Dedifferentiated amniotic fluid mesenchymal stem cell (primary cell): ENCODE measurements at regions not wholly inside any gene's neighbourhood (a gene's known extent, or its start where the extent isn't known, plus 50 kb on each side); places are given as distances from the start of the nearest gene placed in this dataset.
"Not testable (repeated sequence)": the region's sequence is repeated elsewhere in the genome, so short reads cannot be mapped to it uniquely, and the experiment has no call there.

Experiments
- DNase-seq: peaks from one replicate; pipeline ENCODE4 v3.0.0-alpha.2; 2016; ENCODE audit errors: extremely low spot score

- DNase-seq = no peak
Observed at GRCh38 chr1:98287626-98288025, 366.8 kb upstream of the DPYD start.

- no peak for DNase-seq
Observed at GRCh38 chr1:98286656-98287055, 365.8 kb upstream of the DPYD start.

- not testable (repeated sequence) for DNase-seq
Observed at GRCh38 chr1:98285286-98285685, 364.5 kb upstream of the DPYD start.

DNA sequence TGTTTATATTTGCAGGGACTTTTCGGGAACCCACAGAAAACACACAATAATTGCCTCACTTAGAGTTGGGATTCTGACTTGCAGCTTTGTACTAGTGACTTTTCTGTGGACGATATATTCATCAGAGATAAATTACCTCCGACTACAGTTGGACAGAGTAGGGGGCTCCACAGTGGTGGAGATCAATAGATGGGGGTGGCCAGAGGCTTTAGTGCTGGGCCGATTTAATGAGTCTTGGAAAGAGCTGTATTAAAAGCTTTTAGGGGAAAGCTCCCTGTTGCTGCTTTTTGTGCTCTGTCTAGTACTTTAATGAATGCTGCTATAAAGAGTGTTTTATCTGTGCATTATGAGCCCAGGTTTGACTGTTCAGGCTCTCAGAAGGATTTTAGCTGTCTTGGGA lies 359.2 kb upstream of the DPYD start:
- no peak for DNase-seq

GRCh38 chr1:98278055-98278454 lies 357.2 kb upstream of the DPYD start:
- no peak for DNase-seq

DNA sequence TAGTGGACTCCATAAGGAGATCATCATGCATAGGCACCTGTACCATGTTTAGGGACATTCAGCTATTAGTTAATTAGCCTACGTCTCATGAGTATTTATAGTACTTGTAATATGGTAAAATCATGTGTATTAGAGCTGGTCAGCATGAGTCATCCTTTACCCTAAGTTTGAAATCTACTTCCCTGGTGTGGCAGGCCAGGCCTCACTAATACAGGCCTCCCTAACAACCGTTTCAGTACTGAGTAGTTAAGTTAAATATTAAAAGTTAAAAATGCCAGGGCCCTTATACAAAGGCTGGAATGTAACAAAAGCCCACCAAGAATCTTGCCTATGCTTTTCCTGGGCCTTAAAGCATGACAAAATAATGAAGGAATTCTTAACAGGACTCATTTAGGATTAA lies 356.3 kb upstream of the DPYD start:
- no peak for DNase-seq

- no peak for DNase-seq
Observed at GRCh38 chr1:98276514-98276913, 355.7 kb upstream of the DPYD start.

- DNase-seq = no peak
Observed at GRCh38 chr1:98268316-98268715, 347.5 kb upstream of the DPYD start.

DNA sequence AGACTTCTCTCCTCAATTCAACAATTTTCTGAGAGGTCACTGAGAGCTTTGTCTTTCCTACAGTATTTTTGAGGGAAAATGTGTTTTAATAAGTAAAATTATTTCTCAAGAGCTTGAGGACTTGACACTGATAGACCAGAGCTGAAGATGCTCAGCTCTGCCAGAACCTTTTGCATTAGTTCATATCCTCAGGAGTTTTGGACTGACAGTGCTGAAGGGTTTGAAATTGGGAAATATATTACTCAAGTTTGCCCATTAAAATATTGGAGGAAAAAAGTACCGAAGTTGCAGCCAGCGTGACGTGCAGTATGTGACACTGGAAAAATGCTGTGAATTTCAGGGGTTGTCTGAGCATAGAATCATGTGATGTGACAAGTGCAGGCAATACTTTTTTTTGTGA lies 346.6 kb upstream of the DPYD start:
- no peak for DNase-seq

DNA sequence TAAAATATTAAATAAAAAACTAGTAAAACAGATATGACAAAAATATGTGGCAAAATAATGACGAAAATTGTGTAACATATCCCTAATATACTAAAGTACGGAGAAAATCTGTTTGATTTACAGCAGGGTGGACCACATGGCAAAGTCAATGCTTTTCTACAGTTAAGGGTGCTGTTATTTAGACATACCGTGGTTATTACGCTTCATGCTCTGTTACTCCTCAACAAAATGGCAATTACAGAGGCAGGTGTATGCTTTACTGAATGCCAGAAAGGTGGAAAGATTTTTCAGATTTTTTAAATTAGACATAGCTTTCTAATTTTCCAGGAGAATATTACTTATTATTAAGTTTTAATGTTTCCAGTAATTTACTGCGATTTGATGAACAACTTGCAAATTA lies 343.9 kb upstream of the DPYD start:
- DNase-seq = no peak

GRCh38 chr1:98260839-98261238 lies 340.0 kb upstream of the DPYD start:
- no peak for DNase-seq

DNA sequence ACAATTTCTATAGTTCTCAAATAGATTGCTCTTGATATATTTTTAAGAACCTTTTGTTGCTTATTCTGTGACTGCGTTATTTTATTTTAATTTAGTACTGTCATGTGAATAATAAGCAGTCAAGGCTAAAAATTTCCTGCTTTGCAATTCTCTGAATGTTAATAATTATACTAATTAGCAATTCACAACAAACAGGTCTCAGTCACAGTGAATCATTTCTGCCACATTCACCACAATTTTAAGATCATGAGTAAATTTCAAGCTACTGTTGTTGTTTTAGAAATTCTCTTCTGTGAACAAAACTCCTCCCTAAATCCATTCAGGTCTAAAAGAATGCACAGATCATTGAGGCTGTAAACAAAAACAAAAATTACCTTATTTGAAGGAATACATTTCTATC lies 339.6 kb upstream of the DPYD start:
- DNase-seq = no peak

GRCh38 chr1:98256700-98257099 lies 335.9 kb upstream of the DPYD start:
- no peak for DNase-seq

- DNase-seq = no peak
Observed at GRCh38 chr1:98253145-98253544, 332.3 kb upstream of the DPYD start.

- DNase-seq = no peak
Observed at GRCh38 chr1:98251497-98251896, 330.7 kb upstream of the DPYD start.

DNA sequence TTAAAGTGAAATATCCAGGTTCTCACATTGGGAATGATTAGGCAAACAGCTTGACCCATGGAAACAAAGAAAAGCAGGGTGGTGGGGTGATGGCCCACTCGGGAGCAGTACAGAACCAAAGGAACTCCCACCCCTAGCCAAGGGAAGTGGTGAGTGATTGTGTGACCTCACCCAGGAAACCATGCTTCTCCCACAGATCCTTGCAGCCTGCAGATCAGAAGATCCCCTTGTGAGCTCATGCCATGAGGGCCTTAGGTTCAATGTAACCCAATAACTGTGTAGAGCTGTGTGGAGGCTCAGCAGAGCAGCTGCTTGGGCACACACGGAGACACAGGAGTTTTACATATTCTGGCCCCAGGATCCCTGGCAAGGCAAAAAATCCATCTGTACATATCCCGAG lies 311.8 kb upstream of the DPYD start:
- no peak for DNase-seq

GRCh38 chr1:98222706-98223105 lies 301.9 kb upstream of the DPYD start:
- DNase-seq = no peak

DNA sequence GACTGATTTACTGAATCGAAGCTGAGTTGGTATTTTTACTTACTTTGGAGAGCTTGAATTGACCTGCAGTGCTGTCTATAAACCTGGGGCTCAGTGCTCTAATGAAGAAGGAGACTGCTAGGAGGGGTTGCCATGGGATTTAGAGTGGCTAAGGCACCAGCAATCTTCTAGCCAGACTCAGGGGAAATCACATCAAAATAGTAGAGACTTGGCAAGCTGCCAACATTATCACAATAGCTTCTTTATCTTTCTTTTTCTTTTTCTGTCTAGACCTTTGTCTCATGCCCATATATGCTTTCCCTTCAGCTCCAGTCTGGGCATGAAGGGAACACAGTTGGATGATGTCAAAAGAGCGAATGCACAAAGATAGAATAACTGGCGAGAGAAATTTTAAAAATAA lies 301.1 kb upstream of the DPYD start:
- DNase-seq = no peak

DNA sequence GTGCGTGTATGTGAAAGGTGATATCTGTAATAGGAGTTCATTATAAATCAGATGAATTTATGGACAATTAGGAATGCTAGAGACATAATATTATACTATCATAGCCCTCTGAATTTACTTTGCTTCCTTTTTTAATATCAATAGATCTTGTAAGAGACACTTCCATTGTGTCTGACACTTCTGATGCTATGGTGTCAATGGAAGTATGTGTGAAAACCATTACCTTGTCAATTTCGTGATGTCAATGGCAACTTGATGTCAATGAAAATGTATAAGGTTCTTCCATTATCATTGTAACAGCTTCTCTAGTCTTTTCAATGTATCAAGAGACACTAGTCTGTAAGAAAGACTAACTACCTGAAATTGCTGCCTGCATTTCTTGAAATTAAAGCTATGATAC lies 296.8 kb upstream of the DPYD start:
- DNase-seq = no peak

DNA sequence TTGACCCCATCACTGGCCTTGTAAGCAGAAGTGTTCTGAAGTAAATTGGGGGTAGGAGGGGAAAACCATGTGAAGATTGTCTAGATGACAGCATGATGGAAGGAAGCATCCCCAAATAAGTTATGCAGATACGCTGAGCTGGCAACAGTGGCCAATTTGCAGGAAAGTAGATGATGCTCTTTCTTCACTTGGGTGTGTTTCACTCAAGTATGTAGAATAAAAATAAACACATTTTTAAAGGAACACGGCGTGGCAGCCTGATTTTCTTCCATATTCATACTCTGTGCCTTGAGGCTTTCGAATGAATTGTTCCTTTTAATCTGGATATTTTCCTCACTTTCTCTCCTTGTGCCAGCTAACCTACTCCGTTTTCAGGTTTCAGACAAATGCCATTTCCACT lies 295.5 kb upstream of the DPYD start:
- no peak for DNase-seq

DNA sequence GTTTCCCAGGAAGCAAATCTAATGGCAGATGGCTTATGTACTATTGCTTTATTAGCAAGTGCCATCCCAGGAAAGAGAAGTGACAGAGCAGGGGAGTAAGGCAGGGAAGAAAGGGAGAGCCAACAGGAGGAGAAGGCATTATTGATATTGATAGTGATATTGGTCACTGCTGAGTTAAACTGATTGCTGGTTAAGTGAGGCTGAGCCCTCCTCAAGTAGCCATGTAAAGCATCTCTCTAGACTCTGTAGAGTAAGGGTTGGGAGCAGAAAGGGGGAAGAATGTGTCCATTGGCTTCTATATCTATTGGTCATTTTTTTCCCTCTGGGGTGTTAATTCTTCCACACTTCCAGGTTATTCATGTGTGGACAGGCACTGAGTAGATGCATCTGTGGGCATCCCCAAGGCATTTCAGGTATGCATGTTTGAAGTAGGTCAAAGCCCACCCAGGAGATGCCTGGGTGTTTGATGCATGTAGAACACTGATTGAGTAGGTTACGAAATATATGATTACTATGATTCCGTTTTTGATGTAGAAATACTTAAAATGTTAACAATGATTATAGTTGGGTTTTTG lies 290.5 kb upstream of the DPYD start:
- no peak for DNase-seq

- DNase-seq = no peak
Observed at GRCh38 chr1:98210563-98210962, 289.7 kb upstream of the DPYD start.

- DNase-seq = peak; percentile 67
Observed at GRCh38 chr1:98210064-98210463, 289.2 kb upstream of the DPYD start.

DNA sequence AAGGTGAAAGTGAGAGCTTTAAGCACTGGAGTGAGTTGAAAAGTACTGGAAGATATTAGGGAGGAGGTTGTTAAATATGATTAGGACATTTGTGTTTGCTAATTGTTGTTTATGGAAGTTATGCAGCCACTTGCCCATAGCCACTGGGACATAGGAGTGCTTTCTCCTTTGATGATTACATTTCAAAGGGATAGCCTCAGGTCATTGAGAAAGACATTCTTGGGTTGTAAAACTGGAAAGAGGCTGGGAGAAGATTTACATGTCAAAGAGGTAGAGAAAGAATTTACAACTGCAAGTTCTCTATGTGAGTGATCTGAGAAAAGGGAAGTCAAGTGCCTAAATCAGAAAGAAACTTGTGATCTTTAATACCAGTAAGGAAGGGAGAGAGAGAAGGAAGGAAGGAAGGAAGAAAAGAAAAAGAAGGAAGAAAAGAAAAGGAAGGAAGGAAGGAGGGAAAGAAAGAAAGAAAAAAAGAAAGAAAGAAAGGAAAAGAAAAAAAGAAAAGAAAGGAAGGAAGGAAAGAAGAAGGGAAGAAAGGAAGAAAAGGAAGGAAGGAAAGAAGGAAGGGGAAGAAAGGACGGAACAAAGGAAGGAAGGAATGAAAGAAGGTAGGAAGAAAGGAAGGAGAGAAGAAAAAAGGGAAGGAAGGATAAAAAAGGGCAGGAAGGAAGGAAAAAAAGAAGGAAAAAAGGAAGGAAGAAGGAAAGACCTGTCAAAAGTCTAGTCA lies 284.6 kb upstream of the DPYD start:
- DNase-seq = no peak
